ENCODE measurements at regions not wholly inside any gene's neighbourhood (a gene's known extent, or its start where the extent isn't known, plus 50 kb on each side); places are given as distances from the start of the nearest gene placed in this dataset.

- ATAC-seq (no peak), DNase-seq (no peak)
- Mint-ChIP-seq H3K36me3 (peaks cover 0 to 3% (median 0%) of the 10 kb centered on the region in 3 donors), H3K4me3 (no peak overlapping the region), H3K4me1 (peaks cover 8 to 36% (median 14%) of the 10 kb centered on the region in 4 donors), H3K27ac (no peak overlapping the region), H3K27me3 (peaks cover under 1 to 12% (median 8%) of the 10 kb centered on the region in 5 donors), H3K9me3 (peaks cover 0 to 2% (median 0%) of the 10 kb centered on the region in 9 donors)
- POLR2A ChIA-PET: no interaction called here
Measured at GRCh38 chr15:66615846-66616245, 50.0 kb upstream of the LCTL start.

GRCh38 chr15:66617137-66618090 lies 51.6 kb upstream of the LCTL start:
- Mint-ChIP-seq H3K4me1 (peaks cover 9 to 36% (median 16%) of the 10 kb centered on the region in 4 donors), H3K9me3 (peaks cover 0 to 2% (median 0%) of the 10 kb centered on the region in 9 donors), H3K27me3 (peaks cover 6 to 22% (median 13%) of the 10 kb centered on the region in 5 donors), H3K27ac (no peak overlapping the region), H3K4me3 (peak overlapping the region in 1 of 10 donors; percentile 19), H3K36me3 (peaks cover 0 to 7% (median 0%) of the 10 kb centered on the region in 3 donors)
- ATAC-seq (no peak), DNase-seq (no peak)
- POLR2A ChIA-PET: no interaction called here

DNA sequence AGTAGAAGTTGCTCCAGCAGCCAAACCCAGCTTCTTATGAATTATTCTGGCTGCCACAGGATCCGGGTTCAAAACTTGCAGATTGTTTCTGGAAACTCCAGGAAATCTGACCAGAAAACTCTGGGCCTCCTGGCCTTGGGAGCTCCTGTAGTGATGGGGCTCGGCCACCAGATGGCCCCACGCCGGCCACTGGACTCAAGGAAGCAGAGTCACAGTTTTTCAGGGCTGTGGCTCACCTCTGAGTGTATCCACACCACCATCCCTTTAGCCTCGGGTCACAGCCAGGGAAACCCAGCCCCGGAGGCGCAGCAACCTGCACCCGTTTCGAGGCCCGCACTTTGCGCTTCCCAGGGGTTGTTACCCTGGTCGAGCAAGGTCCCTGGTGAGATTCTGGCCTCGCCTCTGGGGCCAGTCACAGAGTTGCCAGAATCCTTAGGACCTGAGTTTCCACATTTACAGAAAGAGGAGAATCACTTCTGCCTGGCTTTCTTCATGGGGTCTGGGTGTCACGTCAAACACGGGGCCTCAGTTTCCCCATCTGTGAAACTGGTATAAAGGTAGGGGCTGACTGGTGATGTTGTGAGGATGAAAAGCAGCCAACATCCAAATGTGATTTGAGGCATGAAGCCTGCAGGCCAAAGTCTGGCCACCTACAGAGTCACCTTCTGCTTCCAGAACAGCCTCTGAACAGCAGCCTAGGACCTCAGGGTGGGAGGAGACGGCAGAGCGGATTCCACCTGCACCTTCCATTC lies 53.5 kb upstream of the LCTL start:
- peaks cover 7 to 28% (median 9%) of the 10 kb centered on the region in 4 donors for H3K4me1 Mint-ChIP-seq
- no peak overlapping the region for H3K4me3 Mint-ChIP-seq
- no peaks in the 10 kb centered on the region for H3K9me3 Mint-ChIP-seq
- DNase-seq (peak in 9 of 10 donors; percentile 10 to 69 (median 30)), ATAC-seq (peak; percentile 38 to 62)
- H3K27me3 Mint-ChIP-seq: peaks cover 16 to 33% (median 28%) of the 10 kb centered on the region in 5 donors
- H3K36me3 Mint-ChIP-seq: peaks cover 0 to 4% (median 0%) of the 10 kb centered on the region in 3 donors
- no peak overlapping the region for H3K27ac Mint-ChIP-seq
- POLR2A ChIA-PET: interaction anchor here (1.0 to 1.1 kb wide), 2 partner anchors 73 to 84 kb away, joined by 4 read pairs; no protein-coding TSS in a partner anchor

GRCh38 chr15:66620341-66620740 lies 54.5 kb upstream of the LCTL start:
- peaks cover 0 to 20% (median 4%) of the 10 kb centered on the region in 4 donors for H3K4me1 Mint-ChIP-seq
- H3K36me3 Mint-ChIP-seq: peaks cover 0 to 4% (median 0%) of the 10 kb centered on the region in 3 donors
- no peak overlapping the region for H3K27ac Mint-ChIP-seq
- no peak for ATAC-seq
- DNase-seq: no peak
- H3K9me3 Mint-ChIP-seq: no peaks in the 10 kb centered on the region
- POLR2A ChIA-PET: no interaction called here
- H3K27me3 Mint-ChIP-seq: peaks cover 16 to 33% (median 28%) of the 10 kb centered on the region in 5 donors
- H3K4me3 Mint-ChIP-seq: no peak overlapping the region

GRCh38 chr15:66620744-66621344 lies 55.0 kb upstream of the LCTL start:
- Mint-ChIP-seq H3K27me3 (peaks cover 16 to 33% (median 28%) of the 10 kb centered on the region in 5 donors), H3K4me3 (no peak overlapping the region), H3K36me3 (peaks cover 0 to 4% (median 0%) of the 10 kb centered on the region in 3 donors), H3K27ac (peak overlapping the region in 1 of 10 donors; percentile 57), H3K4me1 (peaks cover 0 to 20% (median 4%) of the 10 kb centered on the region in 4 donors), H3K9me3 (no peaks in the 10 kb centered on the region)
- ATAC-seq (no peak), DNase-seq (no peak)
- POLR2A ChIA-PET: no interaction called here

DNA sequence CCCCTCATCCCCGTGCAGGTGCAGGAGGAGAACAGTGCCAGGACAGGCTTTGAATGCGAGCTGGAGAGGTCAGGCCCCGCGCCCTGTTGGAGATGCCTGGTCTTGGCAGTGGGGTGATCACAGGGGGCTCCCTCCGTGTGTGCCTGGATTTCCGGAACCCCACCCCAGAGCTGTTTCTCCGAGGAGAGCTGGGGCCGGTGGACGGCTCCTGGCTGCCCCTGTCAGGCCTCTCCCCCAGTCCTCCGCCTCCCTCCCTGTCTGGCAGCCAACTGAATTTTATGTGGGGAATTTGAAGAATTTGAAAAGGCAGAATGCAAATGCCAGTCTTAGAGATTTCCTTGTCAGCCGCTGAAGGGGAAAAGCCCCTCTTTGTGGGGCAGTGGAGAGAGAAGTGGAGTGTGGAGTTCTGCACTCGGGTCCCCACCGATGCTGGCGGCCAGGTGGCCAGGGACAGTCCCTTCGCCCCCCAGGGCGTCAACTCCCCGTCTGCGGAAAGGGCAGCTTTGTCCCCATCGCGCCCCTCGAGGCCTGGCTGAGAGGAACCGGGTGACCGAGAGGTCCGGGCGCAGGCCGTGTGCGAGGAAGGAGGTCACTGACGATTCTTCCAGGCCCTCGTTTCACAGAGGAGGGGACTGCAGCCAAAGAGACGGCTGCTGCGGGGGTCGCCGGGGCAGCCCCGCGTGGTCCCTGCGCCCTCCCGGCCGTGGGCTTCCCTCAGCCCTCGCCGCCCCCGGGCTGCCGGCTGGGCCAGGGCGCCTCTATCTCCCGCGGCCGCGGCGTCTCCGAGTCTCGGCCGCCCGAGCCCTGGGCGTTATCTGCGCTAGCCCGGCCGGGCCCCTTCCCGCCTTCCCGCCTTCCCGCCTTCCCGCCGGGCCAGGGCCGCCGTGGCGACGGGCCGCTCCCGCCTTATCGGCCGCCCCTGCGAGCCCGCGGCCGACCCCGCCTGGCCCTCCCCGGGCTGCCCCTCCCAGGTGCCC lies 56.0 kb upstream of the LCTL start:
- POLR2A ChIA-PET: interaction anchor here (1.0 kb wide), 1 partner anchor 13 kb away, joined by 3 read pairs; no protein-coding TSS in a partner anchor
- peaks cover 0 to 14% (median 4%) of the 10 kb centered on the region in 4 donors for H3K4me1 Mint-ChIP-seq
- no peak overlapping the region for H3K4me3 Mint-ChIP-seq
- no peaks in the 10 kb centered on the region for H3K9me3 Mint-ChIP-seq
- H3K36me3 Mint-ChIP-seq: peaks cover 0 to 4% (median 0%) of the 10 kb centered on the region in 3 donors
- DNase-seq: no peak
- H3K27me3 Mint-ChIP-seq: peaks cover 16 to 33% (median 28%) of the 10 kb centered on the region in 5 donors
- H3K27ac Mint-ChIP-seq: no peak overlapping the region
- ATAC-seq: no peak

GRCh38 chr15:66622591-66623022 lies 56.8 kb upstream of the LCTL start:
- H3K27ac Mint-ChIP-seq: peak overlapping the region in 1 of 10 donors; percentile 39
- H3K4me3 Mint-ChIP-seq: no peak overlapping the region
- ATAC-seq (no peak), DNase-seq (no peak)
- H3K36me3 Mint-ChIP-seq: peaks cover 0 to 4% (median 0%) of the 10 kb centered on the region in 3 donors
- H3K9me3 Mint-ChIP-seq: no peaks in the 10 kb centered on the region
- H3K4me1 Mint-ChIP-seq: peaks cover 0 to 7% (median 2%) of the 10 kb centered on the region in 4 donors
- H3K27me3 Mint-ChIP-seq: peaks cover 16 to 33% (median 28%) of the 10 kb centered on the region in 5 donors
- POLR2A ChIA-PET: interaction anchor here (1.0 kb wide), 1 partner anchor 12 kb away, joined by 3 read pairs; no protein-coding TSS in a partner anchor

DNA sequence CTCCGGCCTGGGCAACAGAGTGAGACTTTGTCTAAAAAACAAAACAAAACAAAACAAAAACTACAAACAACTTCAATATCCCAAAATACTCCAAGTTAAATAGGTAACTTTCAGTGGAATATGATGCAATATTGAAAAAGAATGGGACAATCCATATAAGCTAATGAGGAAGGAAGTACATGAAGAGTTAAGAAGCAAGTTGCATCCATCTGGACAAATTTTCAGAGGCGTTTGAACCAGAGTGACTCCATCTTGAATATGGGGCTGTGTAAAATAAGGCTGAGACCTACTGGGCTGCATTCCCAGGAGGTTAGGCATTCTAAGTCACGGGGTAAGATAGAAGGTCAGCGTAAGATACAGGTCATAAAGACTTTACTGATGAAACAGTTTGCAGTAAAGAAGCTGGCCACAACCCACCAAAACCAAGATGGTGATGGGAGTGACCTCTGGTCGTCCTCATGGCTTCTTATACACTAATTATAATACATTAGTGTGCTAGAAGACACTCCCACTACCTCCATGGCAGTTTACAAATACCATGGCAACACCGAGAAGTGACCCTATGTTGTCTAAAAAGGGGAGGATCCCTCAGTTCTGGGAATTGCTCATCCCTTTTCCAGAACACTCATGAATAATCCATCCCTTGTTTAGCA lies 58.1 kb upstream of the LCTL start:
- Mint-ChIP-seq H3K27ac (no peak overlapping the region), H3K4me1 (peaks cover 0 to 6% (median 2%) of the 10 kb centered on the region in 4 donors), H3K27me3 (peaks cover 16 to 32% (median 28%) of the 10 kb centered on the region in 5 donors), H3K9me3 (no peaks in the 10 kb centered on the region), H3K36me3 (peaks cover 0 to 4% (median 0%) of the 10 kb centered on the region in 3 donors), H3K4me3 (no peak overlapping the region)
- POLR2A ChIA-PET: no interaction called here
- DNase-seq: no peak
- ATAC-seq: no peak

- H3K27ac Mint-ChIP-seq: no peak overlapping the region
- H3K4me3 Mint-ChIP-seq: no peak overlapping the region
- no peak for ATAC-seq
- peaks cover 16 to 24% (median 22%) of the 10 kb centered on the region in 5 donors for H3K27me3 Mint-ChIP-seq
- H3K4me1 Mint-ChIP-seq: peaks cover 0 to 6% (median 2%) of the 10 kb centered on the region in 4 donors
- DNase-seq: no peak
- H3K36me3 Mint-ChIP-seq: peaks cover 0 to 4% (median 0%) of the 10 kb centered on the region in 3 donors
- POLR2A ChIA-PET: interaction anchor here (0.9 kb wide), 1 partner anchor 9 kb away, joined by 3 read pairs; no protein-coding TSS in a partner anchor
- no peaks in the 10 kb centered on the region for H3K9me3 Mint-ChIP-seq
Measured at GRCh38 chr15:66625531-66625930, 59.7 kb upstream of the LCTL start.

GRCh38 chr15:66625974-66626373 lies 60.2 kb upstream of the LCTL start:
- H3K4me1 Mint-ChIP-seq: peaks cover 0 to 6% (median 2%) of the 10 kb centered on the region in 4 donors
- no peak overlapping the region for H3K4me3 Mint-ChIP-seq
- no peaks in the 10 kb centered on the region for H3K9me3 Mint-ChIP-seq
- H3K36me3 Mint-ChIP-seq: peaks cover 0 to 3% (median 0%) of the 10 kb centered on the region in 3 donors
- no peak overlapping the region for H3K27ac Mint-ChIP-seq
- no peak for ATAC-seq
- no peak for DNase-seq
- H3K27me3 Mint-ChIP-seq: peaks cover 14 to 19% (median 18%) of the 10 kb centered on the region in 5 donors
- POLR2A ChIA-PET: interaction anchor here (0.9 kb wide), 1 partner anchor 9 kb away, joined by 3 read pairs; no protein-coding TSS in a partner anchor

Data from naive thymus-derived CD8-positive, alpha-beta T cell (primary cell).